Frontal cortex (tissue), 3 donors: ENCODE measurements at regions not wholly inside any gene's neighbourhood (a gene's known extent, or its start where the extent isn't known, plus 50 kb on each side); places are given as distances from the start of the nearest gene placed in this dataset.
"Not testable (repeated sequence)": the region's sequence is repeated elsewhere in the genome, so short reads cannot be mapped to it uniquely, and the experiment has no call there.

ENCODE experiments used
- DNase-seq, 2 donors: peaks; one replicate each; pipeline ENCODE4 v3.0.0; 2012; ENCODE audit warnings: low spot score in 2 of 2
- FAIRE-seq: peaks from 2 replicates; lab custom pipeline; 2012; peaks lifted over from hg19 to GRCh38; lab: Jason Lieb, UNC
- donor health status: control.
- donor health status: control.
- donor health status: control.

- FAIRE-seq (no peak), DNase-seq (no peak)
Measured at GRCh38 chr3:144831955-144832716, 860.5 kb downstream of the DIPK2A start.

GRCh38 chr3:144839991-144840390 lies 868.4 kb downstream of the DIPK2A start:
- no peak for DNase-seq
- FAIRE-seq = no peak

- DNase-seq (no peak), FAIRE-seq (no peak)
Measured at GRCh38 chr3:144840866-144841265, 869.2 kb downstream of the DIPK2A start.

GRCh38 chr3:144843099-144843498 lies 871.5 kb downstream of the DIPK2A start:
- no peak for DNase-seq
- FAIRE-seq = no peak

- no peak for FAIRE-seq
- no peak for DNase-seq
Measured at GRCh38 chr3:144852999-144853398, 881.4 kb downstream of the DIPK2A start.

GRCh38 chr3:144854020-144854419 lies 882.4 kb downstream of the DIPK2A start:
- FAIRE-seq, DNase-seq: not testable (repeated sequence)

GRCh38 chr3:144859161-144859560 lies 887.5 kb downstream of the DIPK2A start:
- FAIRE-seq (no peak), DNase-seq (no peak)

- no peak for DNase-seq
- FAIRE-seq = no peak
Measured at GRCh38 chr3:144864646-144865045, 893.0 kb downstream of the DIPK2A start.

GRCh38 chr3:144865948-144866347 lies 894.3 kb downstream of the DIPK2A start:
- DNase-seq = no peak
- FAIRE-seq = no peak

GRCh38 chr3:144866476-144866875 lies 894.9 kb downstream of the DIPK2A start:
- no peak for FAIRE-seq

GRCh38 chr3:144868506-144868905 lies 896.9 kb downstream of the DIPK2A start:
- no peak for DNase-seq

More at GRCh38 chr3:144866476-144866875, 894.9 kb downstream of the DIPK2A start:
- DNase-seq = no peak

GRCh38 chr3:144873066-144873465 lies 901.4 kb downstream of the DIPK2A start:
- FAIRE-seq (no peak), DNase-seq (no peak)

More at GRCh38 chr3:144868506-144868905, 896.9 kb downstream of the DIPK2A start:
- no peak for FAIRE-seq

GRCh38 chr3:144875211-144875610 lies 903.6 kb downstream of the DIPK2A start:
- DNase-seq = no peak
- FAIRE-seq = no peak

- FAIRE-seq = no peak
- no peak for DNase-seq
Measured at GRCh38 chr3:144877356-144877755, 905.7 kb downstream of the DIPK2A start.

- DNase-seq (no peak), FAIRE-seq (no peak)
Measured at GRCh38 chr3:144879701-144880100, 908.1 kb downstream of the DIPK2A start.

- FAIRE-seq = no peak
- no peak for DNase-seq
Measured at GRCh38 chr3:144893980-144894379, 922.4 kb downstream of the DIPK2A start.

GRCh38 chr3:144894576-144894975 lies 923.0 kb downstream of the DIPK2A start:
- no peak for FAIRE-seq
- DNase-seq = no peak

GRCh38 chr3:144900366-144900765 lies 928.7 kb downstream of the DIPK2A start:
- no peak for DNase-seq
- FAIRE-seq = no peak

GRCh38 chr3:144907581-144907980 lies 936.0 kb downstream of the DIPK2A start:
- not testable (repeated sequence) for DNase-seq, FAIRE-seq

- DNase-seq (no peak), FAIRE-seq (no peak)
Measured at GRCh38 chr3:144912968-144913367, 941.3 kb downstream of the DIPK2A start.

- FAIRE-seq (no peak), DNase-seq (no peak)
Measured at GRCh38 chr3:144915202-144915601, 943.6 kb downstream of the DIPK2A start.

GRCh38 chr3:144921710-144922109 lies 950.1 kb downstream of the DIPK2A start:
- no peak for DNase-seq
- no peak for FAIRE-seq
